Sigmoid colon (tissue), 4 donors: ENCODE measurements at regions not wholly inside any gene's neighbourhood (a gene's known extent, or its start where the extent isn't known, plus 50 kb on each side); places are given as distances from the start of the nearest gene placed in this dataset.

Experiments used
- CTCF ChIP-seq, 4 experiments: fragments of 450-650 bp in 3 of 4; fragments of 200-600 bp in 1 of 4; IDR thresholded peaks; one replicate each; pipeline ENCODE4 v1.5.1; 2016 to 2019; ENCODE audit warnings: antibody characterized with exemption in 4 of 4, mild to moderate bottlenecking in 3 of 4, moderate library complexity in 2 of 4
- POLR2A ChIP-seq, 2 donors: fragments of 450-650 bp; IDR thresholded peaks; one replicate each; pipeline ENCODE4 v1.6.1; 2016; ENCODE audit warnings: antibody characterized with exemption in 2 of 2, mild to moderate bottlenecking in 2 of 2, moderate library complexity in 2 of 2
- POLR2AphosphoS5 ChIP-seq, 4 donors: sonication (generic); formaldehyde crosslinking; IDR thresholded peaks; one replicate each; pipeline ENCODE4 v1.6.1; 2017; ENCODE audit warnings: antibody characterized with exemption in 4 of 4

- no peak for TF ChIP-seq CTCF (IDR thresholded peaks at IDR 0.05)
- no peak for TF ChIP-seq POLR2A (IDR thresholded peaks at IDR 0.05)
- TF ChIP-seq POLR2AphosphoS5 (IDR thresholded peaks at IDR 0.05): no peak
Measured at GRCh38 chr16:73923951-73924350, 372.7 kb upstream of the PSMD7 start.
